Muscle of back (tissue), 3 donors: ENCODE measurements at regions not wholly inside any gene's neighbourhood (a gene's known extent, or its start where the extent isn't known, plus 50 kb on each side); places are given as distances from the start of the nearest gene placed in this dataset.

Source experiments
- DNase-seq, 3 donors: peaks; one replicate each; pipeline versions ENCODE4 v3.0.0 to v3.0.0-alpha.2; 2013

DNA sequence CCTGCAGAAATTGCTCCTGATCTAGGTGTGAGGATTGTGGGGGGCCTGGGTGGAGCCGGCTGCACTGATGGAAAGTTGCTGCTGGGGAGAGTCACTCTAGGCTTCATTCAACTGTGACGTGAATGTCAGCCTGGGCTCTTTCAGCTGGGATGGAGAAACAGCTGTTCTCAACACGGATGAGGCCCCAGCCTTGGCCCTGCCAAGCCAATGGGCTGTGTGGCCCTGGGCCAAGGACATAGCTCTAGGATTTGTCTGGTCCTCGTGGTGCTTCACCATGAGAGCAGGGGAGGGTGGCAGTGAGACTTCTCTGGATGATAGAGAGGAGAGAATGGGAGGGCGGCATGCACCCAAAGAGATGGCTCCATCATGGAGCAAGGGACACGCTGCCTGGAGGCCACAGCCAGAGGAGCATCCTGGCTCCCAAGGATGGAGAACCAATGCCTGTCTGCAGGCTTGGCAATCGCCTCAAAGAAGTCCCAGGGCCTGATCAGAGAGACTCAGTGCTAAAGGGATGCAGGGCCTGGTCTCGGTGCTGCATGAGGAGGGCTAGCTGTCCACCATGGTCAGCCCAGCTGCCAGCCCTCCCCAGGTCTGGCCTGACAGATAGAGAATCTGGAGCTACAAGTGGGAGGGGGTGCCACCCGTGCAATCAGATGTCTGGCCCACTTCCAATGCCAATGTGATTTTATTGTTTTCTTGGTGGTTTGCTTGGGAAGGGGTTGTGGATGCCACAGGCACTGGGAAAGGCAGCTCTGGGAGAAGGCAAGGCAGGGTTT, 141.0 kb downstream of the GADD45G start:
- DNase-seq: peak; percentile 53 to 70 (median 59)

- peak; percentile 66 to 90 (median 78) for DNase-seq
These were observed 141.7 kb downstream of the GADD45G start for GRCh38 chr9:89746385-89747116.

DNA sequence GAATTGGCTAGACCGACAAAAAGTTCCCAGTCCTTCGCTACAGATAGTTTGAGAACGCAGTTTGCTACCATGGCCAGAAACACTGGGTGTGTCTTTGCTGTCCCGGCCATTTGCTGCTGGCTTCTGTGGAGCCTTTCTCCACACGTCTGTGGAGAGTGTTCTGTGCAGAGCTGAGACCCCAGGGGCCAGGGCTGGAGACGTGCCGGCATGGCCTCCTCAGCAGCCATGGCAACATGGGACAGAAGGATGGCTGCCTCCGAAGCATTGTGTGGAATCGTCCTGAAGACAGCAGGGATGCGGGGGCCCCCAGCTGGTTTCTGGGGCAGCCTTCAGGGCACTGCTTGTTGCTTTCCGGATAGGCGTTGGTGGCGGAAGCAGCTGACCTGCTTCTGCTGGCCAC, 142.8 kb downstream of the GADD45G start:
- peak in 1 of 3 donors; percentile 58 for DNase-seq

- DNase-seq: no peak
These were observed 143.3 kb downstream of the GADD45G start for GRCh38 chr9:89748021-89748670.

- DNase-seq: no peak
These were observed 144.2 kb downstream of the GADD45G start for GRCh38 chr9:89748831-89749499.

DNA sequence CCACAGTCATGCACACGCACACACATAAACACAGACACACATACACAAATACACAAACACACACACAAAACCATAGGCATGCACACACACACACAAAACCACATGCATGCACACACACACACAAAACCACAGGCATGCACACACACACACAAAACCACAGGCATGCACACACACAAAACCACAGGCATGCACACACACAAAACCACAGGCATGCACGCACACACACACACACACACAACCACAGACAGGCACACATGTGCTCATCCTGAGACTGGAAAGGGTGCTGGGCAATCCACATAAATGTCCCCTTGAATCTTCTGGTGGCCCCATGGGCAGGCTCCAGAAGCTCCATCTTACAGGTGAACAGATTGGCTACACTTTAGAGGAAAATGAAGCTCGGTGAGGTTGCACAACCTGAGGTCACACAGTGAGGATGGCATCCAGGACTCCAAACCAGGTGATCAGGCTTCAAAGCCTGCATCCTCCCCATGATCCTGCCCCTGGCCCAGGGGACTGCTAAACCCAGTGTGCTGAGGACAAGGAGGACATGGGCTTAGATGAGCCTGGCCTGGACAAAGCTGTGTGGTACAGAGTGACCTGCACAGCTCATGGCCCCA, 144.8 kb downstream of the GADD45G start:
- DNase-seq: no peak

- DNase-seq: peak; percentile 51 to 91 (median 61)
These were observed 145.4 kb downstream of the GADD45G start for GRCh38 chr9:89750117-89750791.

DNA sequence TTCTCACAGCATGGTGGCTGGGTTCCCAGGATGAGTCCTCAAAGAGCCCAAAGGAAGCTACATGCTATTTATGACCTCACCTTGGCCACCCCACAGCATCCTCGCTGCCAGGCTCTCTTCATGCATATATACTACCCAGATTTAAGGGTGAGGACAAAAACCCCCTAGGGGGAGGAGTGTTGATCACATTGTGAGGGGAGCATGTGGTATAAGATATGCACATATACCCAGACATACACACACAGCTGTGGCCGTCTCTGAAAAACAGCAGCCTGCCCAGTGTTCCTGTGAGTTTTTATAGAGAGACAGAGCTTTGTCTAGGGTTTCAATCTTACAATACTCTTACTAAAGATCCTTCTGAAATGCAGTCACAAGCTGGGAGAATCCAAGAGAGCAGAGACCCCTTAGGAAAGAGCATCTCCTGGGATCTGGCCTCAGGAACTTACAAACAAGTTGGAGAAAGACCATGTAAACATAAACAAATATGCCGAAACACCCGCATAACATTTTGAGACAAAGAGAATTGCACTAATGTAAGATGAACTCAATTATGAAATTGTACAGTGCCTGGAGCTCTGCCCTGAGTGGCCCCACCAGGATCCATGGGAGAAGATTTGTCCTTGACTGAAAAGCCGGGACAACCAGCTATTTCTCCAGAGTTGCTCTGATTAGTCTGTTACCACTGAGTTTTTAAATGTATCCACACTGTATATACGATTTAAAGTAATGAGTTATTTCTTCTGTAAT, 146.4 kb downstream of the GADD45G start:
- peak in 1 of 3 donors; percentile 52 for DNase-seq

GRCh38 chr9:89752154-89752553, 147.3 kb downstream of the GADD45G start:
- DNase-seq: no peak

DNA sequence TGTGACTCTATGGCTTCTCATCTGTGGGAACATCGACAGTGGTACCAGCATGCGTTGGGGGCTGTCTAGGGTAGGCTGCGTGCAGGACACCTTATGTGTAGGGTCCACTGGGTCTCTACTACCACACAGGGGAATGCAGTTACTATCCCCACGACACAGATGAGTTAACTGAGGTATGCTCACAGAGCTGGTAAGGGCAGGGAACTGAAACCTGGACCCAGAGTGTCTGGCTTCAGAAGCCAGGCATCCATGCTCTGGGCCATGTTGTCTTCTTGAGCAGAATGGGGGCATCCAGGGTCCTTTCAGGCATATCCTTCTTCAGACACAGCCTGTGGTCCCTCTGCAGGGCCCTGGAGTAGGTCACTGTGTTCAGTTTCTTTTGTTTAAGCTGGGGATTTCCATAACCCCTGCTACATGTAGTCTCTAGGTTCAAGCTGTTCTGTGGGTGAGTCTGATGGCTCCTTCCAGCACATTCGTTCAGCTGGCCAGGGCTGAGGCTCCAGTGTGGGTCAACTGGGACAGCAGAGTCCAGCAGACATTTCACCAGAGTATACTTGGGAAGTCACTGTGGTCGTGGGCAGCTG, 148.8 kb downstream of the GADD45G start:
- DNase-seq: no peak

- no peak for DNase-seq
These were observed 149.4 kb downstream of the GADD45G start for GRCh38 chr9:89754193-89754592.

GRCh38 chr9:89755821-89756220, 151.0 kb downstream of the GADD45G start:
- DNase-seq: peak in 1 of 3 donors; percentile 75

- DNase-seq: no peak
These were observed 152.2 kb downstream of the GADD45G start for GRCh38 chr9:89756891-89757537.

DNA sequence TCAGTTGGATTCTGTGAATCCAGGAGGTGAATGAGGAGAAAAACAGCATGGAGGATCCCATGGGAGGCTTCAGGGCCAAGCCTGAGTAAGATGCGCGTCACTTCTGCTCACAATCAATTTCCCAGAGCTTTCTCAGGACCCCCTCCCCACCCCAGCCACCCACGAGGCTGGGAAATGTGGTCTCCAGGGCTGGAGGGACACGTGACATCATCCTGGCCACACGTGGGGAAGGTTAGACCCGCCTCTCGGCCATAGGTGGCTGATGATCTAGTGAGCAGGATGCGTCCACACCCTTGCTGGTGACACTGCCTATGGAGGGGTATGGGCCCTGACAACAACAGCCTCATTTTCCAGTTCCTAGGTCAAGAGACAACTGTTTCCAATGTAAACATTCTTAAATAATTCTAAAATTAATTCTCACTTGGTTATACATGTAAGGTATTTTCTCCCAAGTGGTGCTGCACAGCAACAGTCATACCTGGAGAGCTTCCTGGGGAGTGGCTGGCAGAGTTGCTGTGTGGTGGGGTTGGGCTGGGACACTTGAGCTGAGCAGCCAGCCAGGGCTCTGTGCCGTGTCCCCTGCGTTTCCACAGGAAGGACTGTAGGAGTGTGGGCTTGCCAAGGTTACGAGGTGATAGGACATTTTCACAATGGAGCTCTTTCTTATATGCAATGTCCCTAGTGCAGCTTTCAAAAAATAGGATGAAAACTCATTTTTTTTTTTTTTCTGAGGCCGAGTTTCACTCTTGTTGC, 153.1 kb downstream of the GADD45G start:
- no peak for DNase-seq

GRCh38 chr9:89759572-89759971, 154.8 kb downstream of the GADD45G start:
- no peak for DNase-seq

- no peak for DNase-seq
These were observed 155.3 kb downstream of the GADD45G start for GRCh38 chr9:89760123-89760522.

GRCh38 chr9:89764217-89764616, 159.4 kb downstream of the GADD45G start:
- DNase-seq: no peak

GRCh38 chr9:89765211-89765946, 160.6 kb downstream of the GADD45G start:
- DNase-seq: no peak
